ENCODE measurements at regions not wholly inside any gene's neighbourhood (a gene's known extent, or its start where the extent isn't known, plus 50 kb on each side); places are given as distances from the start of the nearest gene placed in this dataset.

- no peak for DNase-seq
Observed at GRCh38 chr20:6231556-6231955, 108.7 kb upstream of the FERMT1 start.

- DNase-seq = no peak
Observed at GRCh38 chr20:6228302-6228843, 105.5 kb upstream of the FERMT1 start.

- no peak for DNase-seq
Observed at GRCh38 chr20:6213311-6213710, 90.5 kb upstream of the FERMT1 start.

GRCh38 chr20:6212903-6213302, 90.1 kb upstream of the FERMT1 start:
- no peak for DNase-seq

- DNase-seq = no peak
Observed at GRCh38 chr20:6209093-6209492, 86.3 kb upstream of the FERMT1 start.

- no peak for DNase-seq
Observed at GRCh38 chr20:6200092-6200491, 77.3 kb upstream of the FERMT1 start.

- DNase-seq = no peak
Observed at GRCh38 chr20:6185268-6185667, 62.4 kb upstream of the FERMT1 start.

GRCh38 chr20:6184086-6184485, 61.3 kb upstream of the FERMT1 start:
- DNase-seq = no peak

GRCh38 chr20:6180531-6180930, 57.7 kb upstream of the FERMT1 start:
- DNase-seq = no peak

- peak; percentile 48 for DNase-seq
Observed at GRCh38 chr20:6178537-6178936, 55.7 kb upstream of the FERMT1 start.

- no peak for DNase-seq
Observed at GRCh38 chr20:6173481-6173880, 50.7 kb upstream of the FERMT1 start.
